Common myeloid progenitor, CD34-positive (primary cell): ENCODE measurements at regions not wholly inside any gene's neighbourhood (a gene's known extent, or its start where the extent isn't known, plus 50 kb on each side); places are given as distances from the start of the nearest gene placed in this dataset.

ENCODE experiments used
- CTCF ChIA-PET: fragments of 350-600 bp; sonication (Branson Sonifier 250); formaldehyde crosslinking; loops from one replicate; lab custom pipeline; 2021; ENCODE audit warnings: antibody characterized with exemption; lab: Charles Lee
- POLR2A ChIA-PET: fragments of 350-600 bp; sonication (Branson Sonifier 250); formaldehyde crosslinking; loops from one replicate; lab custom pipeline; 2021; ENCODE audit warnings: antibody characterized with exemption; lab: Charles Lee
- DNase-seq, 3 donors: peaks; one replicate each; pipeline versions ENCODE4 v3.0.0 to v3.0.0-alpha.2; 2013
- H3K27ac ChIP-seq, 2 experiments: 1 replicate in 1 of 2; 2 replicates in 1 of 2; pipeline ENCODE4 v1.7.0; 2013; ENCODE audit warnings: inconsistent platforms in 2 of 2, low read length in 2 of 2, mild to moderate bottlenecking in 2 of 2, low read depth in 1 of 2, moderate library complexity in 1 of 2; ENCODE audit not compliant: severe bottlenecking in 2 of 2, insufficient read depth in 1 of 2, poor library complexity in 1 of 2
- H3K27me3 ChIP-seq, 5 experiments: replicated peaks in 2 of 5; 1 replicate in 3 of 5; 2 replicates in 2 of 5; pipeline versions ENCODE4 v1.6.1 to v1.7.0; 2013; ENCODE audit warnings: low read length in 4 of 5, mild to moderate bottlenecking in 2 of 5, moderate library complexity in 2 of 5, inconsistent platforms in 1 of 5; ENCODE audit not compliant: insufficient read depth in 5 of 5, control insufficient read depth in 4 of 5
- H3K36me3 ChIP-seq, 4 experiments: 1 replicate in 2 of 4; 2 replicates in 2 of 4; pipeline versions ENCODE4 v1.6.1 to v1.7.0; 2013; ENCODE audit warnings: low read length in 3 of 4, control low read depth in 1 of 4, mild to moderate bottlenecking in 1 of 4; ENCODE audit not compliant: control insufficient read depth in 4 of 4, insufficient read depth in 4 of 4
- H3K4me1 ChIP-seq, 4 experiments: 1 replicate in 3 of 4; 2 replicates in 1 of 4; pipeline versions ENCODE4 v1.6.1 to v1.7.1; 2013; ENCODE audit warnings: low read length in 3 of 4, mild to moderate bottlenecking in 3 of 4, control low read depth in 1 of 4, inconsistent platforms in 1 of 4, moderate library complexity in 1 of 4; ENCODE audit not compliant: control insufficient read depth in 4 of 4, insufficient read depth in 4 of 4; ENCODE audit errors: control extremely low read depth in 1 of 4
- H3K4me3 ChIP-seq, 7 experiments: 1 replicate in 4 of 7; 2 replicates in 3 of 7; pipeline versions ENCODE4 v1.5.1 to v1.7.0; 2013; ENCODE audit warnings: mild to moderate bottlenecking in 7 of 7, low read length in 6 of 7, moderate library complexity in 6 of 7, inconsistent platforms in 2 of 7, low read depth in 2 of 7, control low read depth in 1 of 7; ENCODE audit not compliant: insufficient read depth in 4 of 7, control insufficient read depth in 1 of 7; ENCODE audit errors: extremely low read depth in 1 of 7
- H3K9me3 ChIP-seq, 5 experiments: 1 replicate in 4 of 5; 2 replicates in 1 of 5; pipeline versions ENCODE4 v1.6.1 to v1.7.1; 2013; ENCODE audit warnings: low read length in 4 of 5, mild to moderate bottlenecking in 2 of 5, inconsistent platforms in 1 of 5, low read depth in 1 of 5, moderate library complexity in 1 of 5; ENCODE audit not compliant: control insufficient read depth in 4 of 5, insufficient read depth in 2 of 5; ENCODE audit errors: control extremely low read depth in 1 of 5
- WGBS: methylation state at CpG from one replicate; pipeline ENCODE4 v1.1.5; 2013; ENCODE audit not compliant: insufficient coverage; 5-methylcytosine and 5-hydroxymethylcytosine counted together

GRCh38 chr11:121688860-121689614, 236.3 kb upstream of the SORL1-AS1 start:
- POLR2A ChIA-PET = no interaction called here

GRCh38 chr11:121688055-121688491, 235.3 kb upstream of the SORL1-AS1 start:
- Histone ChIP-seq H3K9me3 (no peaks in the 10 kb centered on the region), H3K4me3 (peak overlapping the region in 1 of 7 experiments; percentile 33), H3K4me1 (peaks cover 0 to 12% (median 7%) of the 10 kb centered on the region in 4 experiments), H3K36me3 (no peaks in the 10 kb centered on the region), H3K27ac (no peak overlapping the region), H3K27me3 (no peaks in the 10 kb centered on the region)
- peak in 2 of 3 donors; percentile 2 to 15 for DNase-seq
- 23% methylated on average over 4 of the region's 5 CpGs for WGBS
- ChIA-PET CTCF (no interaction called here), POLR2A (no interaction called here)

More at GRCh38 chr11:121688860-121689614, 236.3 kb upstream of the SORL1-AS1 start:
- Histone ChIP-seq H3K27me3 (no peaks in the 10 kb centered on the region), H3K36me3 (no peaks in the 10 kb centered on the region), H3K27ac (no peak overlapping the region), H3K4me1 (peaks cover 0 to 12% (median 7%) of the 10 kb centered on the region in 4 experiments), H3K4me3 (no peak overlapping the region), H3K9me3 (no peaks in the 10 kb centered on the region)
- DNase-seq = no peak
- WGBS = 96% methylated on average over 8 of the region's 8 CpGs
- CTCF ChIA-PET = no interaction called here

- WGBS = 100% methylated on average over 3 of the region's 3 CpGs
- Histone ChIP-seq H3K36me3 (no peaks in the 10 kb centered on the region), H3K9me3 (peaks cover 0 to 3% (median 0%) of the 10 kb centered on the region in 5 experiments), H3K27ac (no peak overlapping the region), H3K27me3 (no peaks in the 10 kb centered on the region), H3K4me3 (no peak overlapping the region), H3K4me1 (peaks cover 0 to 12% (median 7%) of the 10 kb centered on the region in 4 experiments)
- DNase-seq = no peak
- ChIA-PET POLR2A (interaction anchor here (0.5 kb wide), 1 partner anchor 16 kb away, joined by 6 read pairs; no protein-coding TSS in a partner anchor), CTCF (no interaction called here)
These were observed 231.0 kb upstream of the SORL1-AS1 start for GRCh38 chr11:121683791-121684190.
